H1 (cell line): ENCODE measurements at regions not wholly inside any gene's neighbourhood (a gene's known extent, or its start where the extent isn't known, plus 50 kb on each side); places are given as distances from the start of the nearest gene placed in this dataset.

Experiments
- CEBPB ChIP-seq: IDR thresholded peaks from 2 replicates; pipeline ENCODE4 v1.6.1; 2012; ENCODE audit warnings: low read depth, low read length
- CHD1 ChIP-seq: IDR thresholded peaks from 2 replicates; pipeline ENCODE4 v1.6.1; 2012; ENCODE audit warnings: low read depth, low read length, improper control_type of control experiment
- CTCF ChIP-seq, 3 experiments: IDR thresholded peaks; 1 replicate in 2 of 3; 2 replicates in 1 of 3; pipeline versions ENCODE4 v1.5.1 to v1.6.1; 2011; ENCODE audit warnings: low read length in 3 of 3, mild to moderate bottlenecking in 3 of 3, inconsistent platforms in 2 of 3, low read depth in 1 of 3, moderate library complexity in 1 of 3; ENCODE audit not compliant: insufficient read depth in 1 of 3; ENCODE audit errors: control extremely low read depth in 1 of 3
- EGR1 ChIP-seq: IDR thresholded peaks from 2 replicates; pipeline ENCODE4 v1.6.1; 2011; ENCODE audit warnings: low read depth, low read length, borderline replicate concordance
- FOSL1 ChIP-seq: IDR thresholded peaks from 2 replicates; pipeline ENCODE4 v1.6.1; 2011; ENCODE audit warnings: mild to moderate bottlenecking, low read depth, low read length, moderate library complexity; ENCODE audit not compliant: insufficient read depth
- PHF8 ChIP-seq: fragments of 200-600 bp; sonication (generic); conservative IDR thresholded peaks from 2 replicates; pipeline ENCODE4 v1.7.1; 2012; ENCODE audit warnings: low read depth, mild to moderate bottlenecking, inconsistent platforms, low read length, moderate library complexity
- RAD21 ChIP-seq, 2 experiments: IDR thresholded peaks in 1 of 2; conservative IDR thresholded peaks in 1 of 2; 2 replicates each; pipeline ENCODE4 v1.6.1; 2011; ENCODE audit warnings: low read depth in 2 of 2, low read length in 2 of 2, improper control_type of control experiment in 1 of 2, inconsistent platforms in 1 of 2, mild to moderate bottlenecking in 1 of 2, moderate library complexity in 1 of 2
- RFX5 ChIP-seq: IDR thresholded peaks from 2 replicates; pipeline ENCODE4 v1.6.1; 2011; ENCODE audit warnings: low read depth, low read length, improper control_type of control experiment, borderline replicate concordance

- TF ChIP-seq CTCF (IDR thresholded peaks at IDR 0.05; ENCODE audit: control extremely low read depth in 1 of 3, insufficient read depth in 1 of 3, low read depth in 1 of 3, low read length in 3 of 3): no peak
- no peak for TF ChIP-seq RFX5
- no peak for TF ChIP-seq CEBPB
- no peak for TF ChIP-seq EGR1
- TF ChIP-seq CHD1: no peak
- no peak for TF ChIP-seq PHF8
- TF ChIP-seq RAD21 (IDR thresholded peaks at IDR 0.05 in 1 of 2, conservative IDR thresholded peaks at IDR 0.05 in 1 of 2; ENCODE audit: low read depth in 2 of 2, low read length in 2 of 2): no peak
- TF ChIP-seq FOSL1: no peak
These were observed 83.1 kb downstream of the CTAGE1 start (continued) for GRCh38 chr18:22334567-22334966.
